OCI-M1 (cell line): ENCODE measurements at regions not wholly inside any gene's neighbourhood (a gene's known extent, or its start where the extent isn't known, plus 50 kb on each side); places are given as distances from the start of the nearest gene placed in this dataset.
"Not testable (repeated sequence)": the region's sequence is repeated elsewhere in the genome, so short reads cannot be mapped to it uniquely, and the experiment has no call there.

Experiments used
- DNase-seq: peaks from one replicate; lab custom pipeline; 2025; lab: John Stamatoyannopoulos, UW

GRCh38 chr21:35502821-35503220 lies 453.7 kb upstream of the RUNX1 start:
- DNase-seq, result no peak

- DNase-seq, result not testable (repeated sequence)
Measured at GRCh38 chr21:35497522-35497921, 448.4 kb upstream of the RUNX1 start.

- no peak for DNase-seq
Measured at GRCh38 chr21:35491920-35492678, 443.0 kb upstream of the RUNX1 start.

GRCh38 chr21:35491114-35491513 lies 442.0 kb upstream of the RUNX1 start:
- peak; percentile 32 for DNase-seq

DNA sequence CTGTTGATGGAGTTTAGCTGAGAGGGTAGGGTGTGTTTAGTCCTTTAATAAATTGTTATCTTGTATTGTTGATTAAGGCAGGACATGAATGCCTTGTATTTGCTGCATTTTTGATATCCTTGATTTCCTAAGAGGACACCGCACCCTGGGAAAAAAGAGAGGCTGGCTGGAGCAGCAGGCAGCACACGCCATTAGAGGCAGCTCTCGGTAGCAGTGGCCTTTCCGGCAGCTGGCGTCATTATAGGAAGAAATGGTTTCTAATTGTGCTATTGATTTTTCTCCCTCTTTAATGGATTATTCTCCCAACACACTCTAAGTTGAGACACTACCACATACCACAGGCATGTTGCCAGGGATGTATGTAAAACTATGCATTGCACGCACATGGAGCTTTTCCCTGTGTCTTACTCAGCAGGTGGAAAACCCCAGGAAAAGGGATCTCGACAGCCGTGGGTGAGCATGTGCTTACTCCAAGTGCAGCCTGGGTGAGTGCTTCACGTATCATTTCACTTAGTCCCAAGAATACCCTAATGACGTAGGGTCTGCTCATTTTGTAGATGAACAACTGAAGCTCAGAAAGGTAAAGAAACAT lies 440.4 kb upstream of the RUNX1 start:
- DNase-seq, result no peak

GRCh38 chr21:35488946-35489345 lies 439.8 kb upstream of the RUNX1 start:
- DNase-seq, result no peak

GRCh38 chr21:35485364-35485763 lies 436.3 kb upstream of the RUNX1 start:
- DNase-seq, result peak; percentile 89

- peak; percentile 81 for DNase-seq
Measured at GRCh38 chr21:35484851-35485250, 435.7 kb upstream of the RUNX1 start.

DNA sequence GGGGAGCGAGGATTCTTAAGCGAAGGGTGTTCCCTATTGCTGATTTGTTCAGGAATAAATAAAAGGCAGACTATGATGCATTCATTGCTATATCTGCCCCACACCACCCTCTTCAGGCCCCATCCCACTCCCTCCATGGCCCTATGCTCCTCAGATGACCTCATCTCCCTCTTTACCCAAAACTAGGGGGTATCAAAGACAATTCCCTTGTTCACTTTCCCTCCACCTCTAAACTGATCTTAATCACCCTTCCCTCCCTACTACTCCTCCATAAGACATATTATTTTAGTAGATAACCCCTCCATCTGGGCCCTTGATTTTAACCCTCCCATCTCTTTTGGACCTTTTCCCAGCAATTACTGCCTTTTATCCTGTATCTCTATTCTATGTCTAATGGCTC lies 434.9 kb upstream of the RUNX1 start:
- DNase-seq, result peak; percentile 73

DNA sequence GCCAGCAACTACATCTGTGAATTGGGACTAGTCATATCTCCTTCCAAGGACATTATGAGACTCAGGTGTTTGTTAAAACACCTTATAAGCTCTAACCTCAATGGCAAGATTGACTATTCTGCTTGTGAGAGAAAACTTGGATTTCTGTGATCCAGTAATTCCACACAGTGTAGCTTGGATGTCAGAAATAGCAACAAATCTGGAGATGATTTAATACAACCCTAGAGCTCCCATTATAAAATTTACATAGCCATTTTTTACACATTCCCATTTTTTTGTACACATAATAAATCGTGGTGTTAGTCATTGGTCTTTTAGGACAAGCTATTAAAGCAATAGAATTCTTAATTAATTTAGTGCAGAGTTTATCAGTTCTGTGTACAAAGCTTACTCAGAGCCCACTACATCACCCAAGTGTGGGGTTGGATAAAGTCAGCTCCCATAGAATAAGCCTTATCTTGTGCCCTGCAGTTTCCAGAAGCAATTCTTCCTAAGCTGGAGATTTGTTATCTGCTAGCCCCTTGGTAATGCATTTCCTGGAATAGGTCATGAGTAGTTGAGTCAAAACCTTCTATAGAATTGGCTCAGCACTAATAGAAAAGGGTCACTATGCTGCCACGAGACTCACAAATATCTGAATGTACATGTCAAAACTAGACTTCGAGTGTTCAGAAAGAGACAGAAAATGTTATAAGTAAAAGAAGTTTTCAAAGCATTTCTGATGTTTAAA lies 434.0 kb upstream of the RUNX1 start:
- DNase-seq, result peak; percentile 97

DNA sequence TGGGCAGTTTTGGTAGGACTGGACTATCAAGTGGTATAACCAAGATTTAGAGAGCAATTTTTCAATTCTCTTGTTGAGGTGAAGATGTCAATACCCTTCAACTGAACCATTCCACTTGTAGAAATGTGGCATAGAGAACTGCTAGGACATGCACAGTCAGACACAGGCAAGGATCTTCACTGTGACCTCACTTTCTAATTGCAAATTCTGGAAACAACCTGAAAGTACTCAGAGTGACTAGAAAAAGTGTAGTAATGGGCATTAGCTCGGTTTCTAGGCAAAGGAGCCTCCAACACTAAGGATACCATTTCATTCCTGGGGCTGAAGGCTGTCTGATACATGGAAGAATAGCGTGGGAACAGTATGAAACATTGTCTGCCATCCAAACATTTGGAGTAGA lies 433.0 kb upstream of the RUNX1 start:
- no peak for DNase-seq

DNA sequence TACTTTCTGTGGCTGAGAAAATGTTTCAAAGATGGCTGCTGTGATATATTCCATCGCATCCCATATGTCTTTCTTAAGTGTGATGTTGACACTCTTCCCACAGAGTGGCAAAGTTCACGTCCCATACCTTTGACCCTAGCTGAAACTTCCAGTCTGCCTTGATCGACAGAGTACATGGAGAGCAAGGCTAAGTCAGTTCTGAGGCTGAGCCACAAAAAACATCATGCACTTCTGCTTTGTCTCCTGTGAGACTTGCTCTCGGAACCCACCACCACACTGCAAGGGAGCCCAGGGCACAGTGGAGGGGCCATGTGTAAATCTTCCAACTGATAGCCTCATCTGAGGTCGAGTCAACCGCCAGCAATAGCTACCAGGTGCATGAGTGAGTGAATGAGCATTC lies 431.9 kb upstream of the RUNX1 start:
- no peak for DNase-seq

GRCh38 chr21:35479529-35479928 lies 430.4 kb upstream of the RUNX1 start:
- DNase-seq, result peak; percentile 48

- DNase-seq, result no peak
Measured at GRCh38 chr21:35479065-35479448, 430.0 kb upstream of the RUNX1 start.

DNA sequence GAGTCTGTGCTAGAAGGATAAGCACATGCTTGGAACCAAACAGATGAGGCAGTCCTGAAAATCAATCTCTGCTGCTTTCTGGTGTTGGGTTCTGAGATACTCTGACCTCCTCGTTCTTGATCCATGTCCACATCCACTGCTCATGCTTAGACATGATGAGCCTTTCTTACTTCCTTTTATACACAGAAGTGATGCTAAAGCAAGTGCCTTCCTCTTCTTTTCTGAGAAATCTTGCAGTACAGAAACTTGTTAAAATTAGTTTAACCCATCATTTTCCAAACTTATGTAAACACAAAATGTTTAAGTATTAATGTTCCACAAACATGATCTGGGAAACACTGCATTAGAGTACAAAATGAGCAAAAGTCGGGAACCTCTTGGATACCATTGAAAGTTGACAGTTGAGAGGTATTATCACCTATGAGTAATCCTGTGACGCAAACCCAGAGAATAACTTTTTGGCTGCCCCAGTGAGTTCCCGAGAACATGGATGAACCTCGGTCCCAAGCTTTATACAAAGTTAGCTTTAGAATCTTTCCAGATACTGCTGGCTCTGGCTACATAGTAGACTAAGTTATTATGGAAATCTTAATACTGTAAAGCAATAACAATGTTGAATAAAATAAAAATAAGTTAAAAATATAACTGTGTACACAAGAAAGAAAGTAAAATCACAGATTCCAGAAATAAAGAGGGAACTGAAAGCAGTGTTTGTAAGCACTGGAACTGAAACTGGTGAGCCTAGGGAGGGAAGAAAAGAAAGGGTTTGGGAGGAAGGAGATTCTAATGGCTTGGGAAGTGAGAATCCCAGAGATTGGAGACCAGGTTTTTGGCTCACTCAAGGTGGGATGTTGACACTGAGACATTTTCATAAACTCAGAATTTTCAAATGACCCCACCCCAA lies 429.3 kb upstream of the RUNX1 start:
- DNase-seq, result peak; percentile 66

DNA sequence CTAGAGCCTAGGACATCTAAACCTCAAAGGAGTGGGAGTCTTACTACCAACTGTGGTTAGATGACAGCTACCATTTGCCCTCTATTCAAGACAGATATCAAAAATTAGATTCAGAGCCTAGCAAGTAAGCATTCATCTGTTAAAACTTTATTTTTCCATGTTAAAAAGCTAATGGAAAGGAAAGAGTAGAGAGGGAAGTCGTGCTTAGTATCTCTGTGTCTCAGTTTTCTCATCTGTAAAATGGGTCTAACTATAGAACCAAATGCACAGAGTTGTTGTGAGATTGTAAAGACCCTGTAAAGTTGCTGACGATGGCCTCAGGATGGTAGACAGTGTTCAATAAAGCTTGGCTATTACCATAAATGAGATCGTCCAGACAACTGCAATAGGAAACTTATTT lies 428.5 kb upstream of the RUNX1 start:
- peak; percentile 59 for DNase-seq

DNA sequence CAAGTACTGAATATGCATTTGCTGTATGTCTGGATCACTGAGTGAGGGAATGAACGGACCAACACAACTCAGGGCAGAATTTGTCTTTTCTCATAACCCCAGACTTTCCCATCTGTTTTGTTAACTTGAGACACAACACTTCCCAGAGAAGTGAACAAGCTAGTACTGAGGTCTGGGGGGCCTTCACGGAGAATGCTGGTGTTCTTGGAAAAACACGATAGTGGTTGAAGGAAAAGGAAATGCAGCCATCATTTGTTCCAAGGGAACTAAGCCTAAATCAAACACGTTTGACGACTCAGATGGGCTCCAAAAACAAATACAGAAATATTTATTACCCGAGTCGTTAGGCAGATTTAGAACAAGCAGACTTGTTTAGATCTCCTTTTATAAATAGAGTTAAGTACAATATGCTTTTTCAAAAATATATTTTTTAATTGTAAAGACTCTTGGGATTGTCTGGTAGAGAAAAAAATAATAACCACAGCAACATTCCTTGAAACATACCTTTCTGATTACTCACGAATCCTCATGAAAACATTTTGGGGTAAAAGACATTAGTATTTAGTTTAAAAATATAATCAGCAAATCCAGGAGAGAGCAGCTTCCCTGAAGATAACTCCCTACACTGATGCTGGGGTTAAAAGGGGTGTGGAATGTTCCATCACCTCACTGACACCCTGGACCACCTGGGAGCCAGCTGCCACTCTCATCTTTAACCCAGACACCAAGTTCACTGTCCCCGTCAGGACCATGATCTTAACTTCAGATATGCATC lies 427.7 kb upstream of the RUNX1 start:
- no peak for DNase-seq

DNA sequence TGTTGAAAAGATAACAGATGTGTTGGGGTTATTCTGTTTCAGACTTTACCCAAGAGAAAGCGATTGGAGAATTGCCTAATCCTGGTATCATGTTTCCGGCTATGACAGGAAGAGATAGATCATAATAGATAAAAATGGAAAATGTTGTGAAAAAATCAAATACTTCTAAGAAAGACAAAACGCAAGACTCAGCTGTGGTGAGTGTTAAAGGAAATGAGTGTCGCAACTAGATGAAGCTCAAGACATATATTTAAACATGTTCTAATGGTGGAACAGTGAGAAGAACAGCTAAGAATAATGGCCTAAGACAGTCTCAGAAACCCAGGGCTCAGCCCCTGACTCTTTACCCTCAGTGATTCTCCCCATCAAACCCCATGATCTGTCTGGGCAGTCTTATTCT lies 426.7 kb upstream of the RUNX1 start:
- peak; percentile 98 for DNase-seq

DNA sequence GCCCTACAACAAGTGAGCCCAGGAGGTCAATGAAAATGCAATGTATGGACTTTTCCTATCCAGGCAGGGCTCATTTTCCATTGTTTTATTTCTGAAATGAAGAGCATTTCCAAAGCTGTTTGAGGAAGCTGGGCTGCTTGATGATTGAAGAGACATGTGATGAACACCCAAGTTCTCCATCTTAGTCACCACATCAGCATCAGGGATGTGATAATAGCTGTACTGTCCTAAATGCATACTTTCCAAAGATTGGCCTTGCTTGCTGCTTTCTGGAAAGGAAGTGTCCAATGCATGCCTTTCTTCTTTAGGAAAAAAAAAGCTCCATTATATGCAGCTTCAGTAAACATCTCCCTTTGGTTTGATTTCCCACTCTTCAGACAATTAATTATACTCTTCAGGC lies 425.9 kb upstream of the RUNX1 start:
- peak; percentile 66 for DNase-seq

GRCh38 chr21:35473496-35473895 lies 424.4 kb upstream of the RUNX1 start:
- peak; percentile 93 for DNase-seq

GRCh38 chr21:35470522-35470921 lies 421.4 kb upstream of the RUNX1 start:
- peak; percentile 77 for DNase-seq
